PC-9 (cell line): ENCODE measurements at regions not wholly inside any gene's neighbourhood (a gene's known extent, or its start where the extent isn't known, plus 50 kb on each side); places are given as distances from the start of the nearest gene placed in this dataset.

ENCODE experiments used
- CTCF ChIP-seq: fragments of 200-600 bp; sonication (generic); conservative IDR thresholded peaks from 2 replicates; pipeline ENCODE4 v1.6.1; 2017; ENCODE audit warnings: mixed run types, antibody characterized with exemption, mild to moderate bottlenecking, moderate library complexity
- EZH2 ChIP-seq: fragments of 200-600 bp; sonication (generic); IDR thresholded peaks from 2 replicates; pipeline ENCODE4 v1.8.0; 2017; ENCODE audit warnings: antibody characterized with exemption, low read depth

DNA sequence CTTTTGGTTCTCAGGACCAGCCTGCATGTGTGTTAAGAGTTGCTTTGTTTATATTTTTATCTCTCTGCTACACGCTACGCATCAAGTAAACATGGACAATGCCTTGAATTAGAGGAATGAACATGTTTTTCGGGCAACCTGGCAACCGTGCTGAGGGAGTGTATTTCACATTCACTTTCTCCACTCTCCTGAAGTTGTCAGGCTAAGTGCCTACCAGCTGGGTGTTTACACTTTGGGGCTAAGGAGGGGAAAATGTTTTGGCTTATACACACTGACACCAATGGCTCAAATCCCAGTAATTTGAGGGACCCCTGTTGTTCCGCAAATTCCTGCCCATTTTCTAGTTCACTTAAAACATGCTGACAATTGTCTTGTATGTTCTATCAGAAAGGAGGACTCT is 141.5 kb upstream of the PDE7B start:
- TF ChIP-seq CTCF (no peak), EZH2 (no peak)
